ENCODE measurements at regions not wholly inside any gene's neighbourhood (a gene's known extent, or its start where the extent isn't known, plus 50 kb on each side); places are given as distances from the start of the nearest gene placed in this dataset.
"Not testable (repeated sequence)": the region's sequence is repeated elsewhere in the genome, so short reads cannot be mapped to it uniquely, and the experiment has no call there.

GRCh38 chr21:27580276-27580675 lies 613.4 kb upstream of the ADAMTS5 start:
- DNase-seq (ENCODE audit: low read depth), result peak; percentile 71

DNA sequence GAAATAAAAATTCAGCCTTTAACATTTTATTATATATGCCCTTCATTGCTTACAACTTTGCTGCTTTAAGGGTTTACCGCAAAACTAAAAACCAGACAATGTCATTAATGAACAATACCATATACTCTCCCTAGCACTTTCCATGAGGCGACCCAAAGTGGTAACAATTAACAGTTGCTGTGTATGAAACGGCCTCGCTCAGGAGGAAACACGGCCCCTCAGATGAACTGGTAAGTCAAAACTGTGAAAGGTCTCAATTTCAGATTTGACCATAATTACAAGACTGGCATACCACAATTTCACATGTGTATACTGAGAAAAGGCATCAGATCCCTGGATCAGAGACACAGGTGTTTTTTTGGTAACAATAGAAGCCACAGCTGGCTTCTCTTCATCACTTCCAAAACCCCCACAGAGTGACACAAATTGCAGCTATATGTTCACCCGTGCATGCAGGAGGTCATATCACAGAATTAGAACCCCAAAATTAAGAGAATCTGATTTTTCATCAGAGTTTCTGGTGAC lies 611.9 kb upstream of the ADAMTS5 start:
- no peak for DNase-seq (ENCODE audit: low read depth)

- peak; percentile 84 for DNase-seq (ENCODE audit: low read depth)
Observed at GRCh38 chr21:27572696-27573095, 605.8 kb upstream of the ADAMTS5 start.

DNA sequence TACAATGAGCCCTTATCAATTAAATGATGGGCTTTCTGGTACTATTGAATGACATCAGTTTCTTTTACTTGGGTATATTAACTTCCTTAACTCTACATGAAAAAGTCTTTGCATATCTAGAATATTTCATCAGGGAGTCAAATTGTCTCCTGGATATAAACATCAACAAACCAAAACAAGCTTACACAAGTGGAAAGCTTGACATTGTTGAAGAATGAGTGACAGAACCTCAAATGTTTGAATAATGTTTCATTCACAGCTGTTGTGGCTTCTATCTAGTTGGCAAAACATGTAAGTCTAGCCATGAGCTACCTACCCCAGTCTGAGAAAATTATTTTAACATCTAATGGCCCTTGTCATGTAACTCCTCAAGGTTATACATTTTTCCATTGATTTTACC lies 604.8 kb upstream of the ADAMTS5 start:
- peak; percentile 91 for DNase-seq (ENCODE audit: low read depth)

GRCh38 chr21:27570306-27570868 lies 603.5 kb upstream of the ADAMTS5 start:
- peak; percentile 88 for DNase-seq (ENCODE audit: low read depth)

GRCh38 chr21:27569831-27570230 lies 602.9 kb upstream of the ADAMTS5 start:
- peak; percentile 68 for DNase-seq (ENCODE audit: low read depth)

GRCh38 chr21:27569091-27569490 lies 602.2 kb upstream of the ADAMTS5 start:
- no peak for DNase-seq (ENCODE audit: low read depth)

- DNase-seq (ENCODE audit: low read depth), result no peak
Observed at GRCh38 chr21:27567381-27567780, 600.5 kb upstream of the ADAMTS5 start.

- DNase-seq (ENCODE audit: low read depth), result peak; percentile 70
Observed at GRCh38 chr21:27566521-27566920, 599.6 kb upstream of the ADAMTS5 start.

GRCh38 chr21:27565364-27565763 lies 598.5 kb upstream of the ADAMTS5 start:
- DNase-seq (ENCODE audit: low read depth), result no peak

DNA sequence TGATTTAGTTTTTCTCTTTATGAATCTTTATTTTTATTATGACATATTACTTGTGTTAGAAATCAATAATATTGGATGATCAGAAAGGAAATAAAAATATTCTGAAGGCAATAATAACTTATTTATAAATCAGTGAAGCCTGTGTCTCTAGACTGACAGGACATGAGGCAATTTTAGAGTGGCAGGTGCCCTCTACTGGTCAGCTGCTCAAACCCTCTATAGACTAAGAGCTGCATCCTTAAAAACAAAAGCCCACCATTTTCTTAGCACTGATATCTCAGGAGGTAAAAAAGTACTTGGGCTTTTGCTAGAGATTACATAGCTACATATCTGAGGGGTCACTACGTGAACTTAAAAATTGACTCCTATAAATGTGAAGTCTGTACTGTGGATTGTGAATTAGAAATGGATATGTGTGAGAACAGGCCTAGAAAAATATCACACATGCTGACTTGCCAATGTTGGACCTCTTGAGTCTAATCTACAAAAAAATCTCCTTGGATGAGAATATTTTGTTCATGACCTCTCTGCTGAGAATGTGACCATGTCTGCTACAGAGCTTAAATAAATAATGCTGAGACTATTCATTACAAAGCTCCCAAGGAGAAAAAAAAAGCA lies 597.9 kb upstream of the ADAMTS5 start:
- DNase-seq (ENCODE audit: low read depth), result peak; percentile 58

DNA sequence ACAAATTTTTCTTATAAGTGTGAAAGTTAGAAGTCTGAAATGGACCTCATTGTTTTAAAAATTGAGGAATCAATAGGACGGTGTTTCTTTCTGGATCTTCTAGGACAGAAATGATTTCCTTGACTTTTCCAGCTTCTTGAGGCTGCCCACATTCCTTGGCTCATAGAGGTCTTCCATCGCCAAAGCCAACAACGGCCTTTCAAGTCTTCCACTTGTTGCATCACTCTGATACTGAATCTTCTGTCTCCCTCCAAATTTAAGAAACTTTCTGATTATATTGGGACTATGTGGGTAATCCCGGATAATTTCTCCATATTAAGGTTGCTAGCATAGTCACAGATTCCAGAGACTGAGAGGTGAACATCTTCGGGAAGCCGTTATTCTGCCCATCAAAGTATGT lies 595.4 kb upstream of the ADAMTS5 start:
- DNase-seq (ENCODE audit: low read depth), result no peak

- DNase-seq (ENCODE audit: low read depth), result peak; percentile 72
Observed at GRCh38 chr21:27561116-27561515, 594.2 kb upstream of the ADAMTS5 start.

- DNase-seq (ENCODE audit: low read depth), result no peak
Observed at GRCh38 chr21:27557356-27557755, 590.5 kb upstream of the ADAMTS5 start.

DNA sequence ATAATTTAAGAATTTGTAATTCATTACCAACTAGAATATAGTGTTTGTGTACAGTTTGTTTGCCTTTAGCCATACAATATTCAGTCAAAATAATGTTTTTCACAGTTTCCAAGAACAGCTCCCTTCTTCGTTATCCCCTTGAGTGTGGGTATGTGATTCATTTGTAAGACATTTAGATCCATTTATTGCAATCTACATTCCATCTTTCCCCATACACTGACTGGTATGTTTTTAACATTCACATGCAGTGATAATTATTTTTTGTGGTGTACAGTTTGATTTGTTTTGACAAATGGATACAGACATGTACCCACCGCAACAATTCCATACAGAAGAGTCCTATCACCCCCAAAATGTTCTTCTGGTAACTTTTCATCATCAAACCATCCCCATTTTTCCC lies 589.1 kb upstream of the ADAMTS5 start:
- DNase-seq (ENCODE audit: low read depth), result peak; percentile 40

DNA sequence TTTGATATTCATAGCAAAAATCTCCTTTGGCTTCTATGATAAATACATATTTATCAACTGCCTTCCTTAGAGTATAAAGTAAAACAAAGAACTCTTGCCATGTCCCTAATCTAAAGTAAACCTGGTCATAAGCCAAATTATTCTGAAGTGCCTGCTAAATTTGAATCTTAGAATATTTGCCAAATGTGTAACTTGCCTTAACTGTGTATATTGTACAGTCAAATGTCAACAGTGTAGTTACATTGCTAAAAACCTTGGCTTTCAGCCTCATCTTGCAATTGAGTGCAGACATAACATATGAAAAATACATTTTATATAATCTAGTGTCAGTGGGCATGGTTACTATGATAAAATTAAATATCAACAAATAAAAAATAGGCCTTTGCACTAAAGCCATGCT lies 583.4 kb upstream of the ADAMTS5 start:
- no peak for DNase-seq (ENCODE audit: low read depth)

DNA sequence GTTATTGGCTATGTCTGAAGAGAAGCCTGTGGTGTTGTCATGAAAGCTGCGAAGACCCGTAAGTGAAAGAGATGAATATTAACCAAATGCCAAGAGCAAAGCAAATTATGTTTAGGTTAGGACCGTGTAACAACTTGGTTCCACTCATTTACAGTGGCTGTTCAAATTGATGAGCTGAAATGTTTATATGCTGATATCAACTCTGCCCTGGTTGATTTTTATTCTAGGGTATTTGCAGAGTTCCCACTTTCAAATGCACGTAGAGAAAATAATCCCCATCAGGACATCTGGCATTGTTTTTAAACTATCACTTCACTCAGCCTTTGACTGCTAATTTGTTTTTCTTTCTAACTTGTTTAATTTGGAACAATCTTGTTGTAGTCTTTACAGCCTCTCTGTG lies 581.6 kb upstream of the ADAMTS5 start:
- DNase-seq (ENCODE audit: low read depth), result no peak

DNA sequence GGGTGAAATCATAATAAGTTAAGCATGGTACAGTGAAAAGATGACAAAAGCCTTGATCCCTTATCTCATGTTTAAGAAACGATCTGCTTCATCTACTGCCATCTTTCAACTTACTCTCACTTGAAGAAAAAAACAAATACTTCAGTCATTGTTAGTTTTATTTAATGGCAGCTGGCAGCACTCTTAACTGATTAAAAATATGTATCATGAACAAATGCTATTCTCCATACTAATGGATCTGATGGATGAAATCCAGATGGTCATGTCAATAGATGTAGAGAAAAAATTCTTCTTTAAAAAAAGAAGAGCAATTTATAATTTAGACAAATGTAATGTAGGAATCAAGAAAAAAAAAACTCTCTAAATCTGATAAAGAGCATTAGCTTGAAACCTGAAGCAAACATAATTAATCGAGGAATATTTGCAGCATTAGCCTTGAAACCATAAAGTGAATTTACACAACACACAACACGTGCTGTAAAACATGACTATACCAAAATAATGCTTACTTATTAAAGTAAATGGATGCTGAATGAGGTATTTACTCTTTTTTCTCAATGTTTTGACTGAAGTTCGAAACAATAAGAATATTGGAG lies 579.0 kb upstream of the ADAMTS5 start:
- no peak for DNase-seq (ENCODE audit: low read depth)

GRCh38 chr21:27542126-27542525 lies 575.2 kb upstream of the ADAMTS5 start:
- not testable (repeated sequence) for DNase-seq (ENCODE audit: low read depth)

DNA sequence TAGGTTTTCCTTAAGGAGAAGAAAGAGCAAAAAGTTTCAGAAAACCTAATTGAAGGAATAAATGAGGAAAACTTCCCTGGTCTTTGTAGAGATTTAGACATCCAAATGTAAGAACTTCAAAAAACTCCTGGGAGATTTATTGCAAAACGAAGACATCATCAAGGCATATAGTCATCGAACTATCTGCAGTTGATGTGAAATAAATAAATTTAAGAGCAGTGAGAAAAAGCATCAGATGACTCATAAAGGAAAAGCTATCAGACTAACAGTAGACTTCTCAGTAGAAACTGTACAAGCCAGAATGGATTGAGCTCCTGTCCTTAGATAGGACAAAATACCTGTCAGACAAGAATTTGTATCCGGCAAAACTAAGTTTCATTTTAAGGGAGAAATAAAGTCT lies 569.4 kb upstream of the ADAMTS5 start:
- DNase-seq (ENCODE audit: low read depth), result peak; percentile 34

GRCh38 chr21:27535188-27535587 lies 568.3 kb upstream of the ADAMTS5 start:
- DNase-seq (ENCODE audit: low read depth), result peak; percentile 22

DNA sequence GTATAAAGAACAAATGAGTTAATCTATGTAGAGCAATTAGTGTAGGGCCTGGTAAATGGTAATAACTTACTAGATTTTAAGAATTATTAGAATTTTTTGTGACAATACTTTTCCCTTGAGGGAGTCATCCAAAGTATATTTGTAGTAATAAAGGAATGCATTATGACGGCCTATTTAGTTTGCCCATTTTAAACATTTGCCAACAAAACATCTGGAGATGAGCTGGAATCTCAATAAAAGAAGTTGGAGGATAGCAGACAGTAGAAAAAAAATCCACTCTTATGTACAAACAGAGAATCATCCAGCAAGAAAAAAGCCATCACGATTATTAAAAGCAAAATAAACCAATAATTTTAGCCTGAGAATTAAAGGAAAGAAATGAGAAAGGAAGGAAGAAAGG lies 567.3 kb upstream of the ADAMTS5 start:
- DNase-seq (ENCODE audit: low read depth), result no peak

GRCh38 chr21:27532076-27532475 lies 565.2 kb upstream of the ADAMTS5 start:
- DNase-seq (ENCODE audit: low read depth), result peak; percentile 30
